ENCODE measurements at regions not wholly inside any gene's neighbourhood (a gene's known extent, or its start where the extent isn't known, plus 50 kb on each side); places are given as distances from the start of the nearest gene placed in this dataset.
"Not testable (repeated sequence)": the region's sequence is repeated elsewhere in the genome, so short reads cannot be mapped to it uniquely, and the experiment has no call there.

DNA sequence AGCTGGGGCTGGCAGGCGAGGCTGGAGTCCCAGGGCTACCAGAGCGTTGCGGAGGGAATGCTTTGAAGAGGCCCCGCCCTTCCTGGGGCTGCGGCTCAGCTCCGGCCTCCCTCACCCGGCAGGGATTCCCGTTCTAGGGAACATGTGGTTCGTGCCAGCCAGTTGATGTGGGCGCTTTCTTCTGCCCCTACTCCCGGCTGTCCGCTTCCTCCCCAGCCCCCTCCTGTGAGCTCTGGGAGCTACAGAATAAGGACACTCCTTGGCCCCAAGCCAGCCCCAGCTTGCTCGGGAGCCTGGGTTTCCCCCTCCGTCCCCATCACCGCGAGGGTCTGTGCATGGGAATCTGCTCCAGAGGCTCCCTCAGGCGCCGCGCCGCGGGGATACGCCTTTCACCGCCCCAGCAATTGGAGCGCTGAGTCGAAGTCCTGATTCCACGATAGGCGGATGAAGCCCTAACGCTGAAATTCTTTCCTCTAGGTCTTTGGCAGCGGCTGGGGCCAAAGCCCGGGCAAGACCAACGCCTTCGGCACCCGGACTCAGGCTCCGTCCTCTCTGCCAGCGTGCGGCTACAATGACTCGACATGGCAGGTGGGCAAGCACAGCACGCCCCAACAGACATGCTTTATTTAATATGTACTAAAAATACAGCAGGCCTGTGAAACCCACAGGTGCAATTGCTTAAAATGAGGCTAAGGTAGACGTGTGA lies 69.5 kb downstream of the KLF15 start:
- no peak for DNase-seq (ENCODE audit: extremely low read depth, low read depth)
- TF ChIP-seq CTCF (IDR thresholded peaks at IDR 0.05; ENCODE audit: low read depth, low read length, missing control alignments) = no peak
- H3K4me3 ChIP-seq (replicated peaks; ENCODE audit: low read depth, low read length) = peak overlapping the region; percentile 34

GRCh38 chr3:126287171-126287535 lies 70.1 kb downstream of the KLF15 start:
- H3K4me3 ChIP-seq (replicated peaks; ENCODE audit: low read depth, low read length) = peak overlapping the region; percentile 34
- no peak for TF ChIP-seq CTCF (IDR thresholded peaks at IDR 0.05; ENCODE audit: low read depth, low read length, missing control alignments)
- no peak for DNase-seq (ENCODE audit: extremely low read depth, low read depth)

DNA sequence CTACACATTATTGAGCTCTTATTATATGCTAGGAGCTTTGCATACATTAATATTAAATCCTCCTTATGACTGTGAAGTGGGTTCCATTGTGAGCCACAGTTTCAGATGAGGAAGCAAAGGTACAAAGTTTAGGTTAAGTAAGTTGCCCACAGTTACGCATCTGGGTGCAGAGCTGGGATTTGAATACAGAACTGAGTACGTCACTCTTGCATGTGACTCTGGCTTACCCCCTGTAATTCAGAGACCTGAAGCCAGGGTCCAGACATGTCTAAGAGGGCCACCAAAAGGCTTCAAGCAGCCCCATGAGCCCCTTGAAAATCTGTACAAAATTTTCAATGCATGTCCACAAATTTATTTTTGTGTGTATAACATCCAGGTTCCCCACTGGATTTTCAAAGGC lies 71.8 kb downstream of the KLF15 start:
- TF ChIP-seq CTCF (IDR thresholded peaks at IDR 0.05; ENCODE audit: low read depth, low read length, missing control alignments) = no peak

GRCh38 chr3:126284258-126284904 lies 72.8 kb downstream of the KLF15 start:
- no peak overlapping the region for H3K4me3 ChIP-seq (replicated peaks; ENCODE audit: low read depth, low read length)
- TF ChIP-seq CTCF (IDR thresholded peaks at IDR 0.05; ENCODE audit: low read depth, low read length, missing control alignments) = no peak
- no peak for DNase-seq (ENCODE audit: extremely low read depth, low read depth)

More for the DNA sequence above, 71.8 kb downstream of the KLF15 start:
- H3K4me3 ChIP-seq (replicated peaks; ENCODE audit: low read depth, low read length) = no peak overlapping the region
- no peak for DNase-seq (ENCODE audit: extremely low read depth, low read depth)

DNA sequence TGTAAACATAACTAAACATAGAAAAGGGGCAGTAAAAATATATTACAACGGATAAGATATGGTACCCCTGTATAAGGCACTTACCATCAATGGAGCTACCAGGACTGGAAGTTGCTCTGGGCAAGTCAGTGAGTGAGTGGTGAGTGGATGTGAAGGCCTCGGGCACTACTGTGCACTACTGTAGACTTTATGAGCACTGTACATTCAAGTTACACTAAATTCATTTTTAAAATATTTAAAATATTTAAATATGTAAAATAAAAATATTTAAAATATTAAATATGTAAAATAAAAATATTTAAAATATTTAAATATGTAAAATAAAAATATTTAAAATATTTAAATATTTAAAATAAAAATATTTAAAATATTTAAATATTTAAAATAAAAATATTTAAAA lies 73.6 kb downstream of the KLF15 start:
- not testable (repeated sequence) for H3K4me3 ChIP-seq (replicated peaks; ENCODE audit: low read depth, low read length); DNase-seq (ENCODE audit: extremely low read depth, low read depth)

DNA sequence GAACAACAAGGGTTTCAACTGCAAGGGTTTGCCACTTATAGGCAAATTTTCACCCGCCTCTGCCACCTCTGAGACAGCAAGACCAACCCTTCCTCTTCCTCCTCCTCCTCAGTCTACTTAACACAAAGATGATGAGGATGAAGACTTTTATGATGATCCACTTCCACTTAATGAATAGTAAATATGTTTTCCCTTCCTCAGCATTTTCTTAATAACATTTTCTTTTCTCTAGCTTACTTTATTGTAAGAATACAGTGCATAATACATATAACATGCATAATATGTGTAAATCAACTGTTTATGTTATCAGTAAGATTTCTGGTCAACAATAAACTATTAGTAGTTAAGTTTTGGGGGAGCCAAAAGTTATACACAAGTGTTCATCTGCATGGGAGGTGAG lies 77.4 kb downstream of the KLF15 start:
- no peak for TF ChIP-seq CTCF (IDR thresholded peaks at IDR 0.05; ENCODE audit: low read depth, low read length, missing control alignments)
- no peak for DNase-seq (ENCODE audit: extremely low read depth, low read depth)
- H3K4me3 ChIP-seq (replicated peaks; ENCODE audit: low read depth, low read length) = no peak overlapping the region

DNA sequence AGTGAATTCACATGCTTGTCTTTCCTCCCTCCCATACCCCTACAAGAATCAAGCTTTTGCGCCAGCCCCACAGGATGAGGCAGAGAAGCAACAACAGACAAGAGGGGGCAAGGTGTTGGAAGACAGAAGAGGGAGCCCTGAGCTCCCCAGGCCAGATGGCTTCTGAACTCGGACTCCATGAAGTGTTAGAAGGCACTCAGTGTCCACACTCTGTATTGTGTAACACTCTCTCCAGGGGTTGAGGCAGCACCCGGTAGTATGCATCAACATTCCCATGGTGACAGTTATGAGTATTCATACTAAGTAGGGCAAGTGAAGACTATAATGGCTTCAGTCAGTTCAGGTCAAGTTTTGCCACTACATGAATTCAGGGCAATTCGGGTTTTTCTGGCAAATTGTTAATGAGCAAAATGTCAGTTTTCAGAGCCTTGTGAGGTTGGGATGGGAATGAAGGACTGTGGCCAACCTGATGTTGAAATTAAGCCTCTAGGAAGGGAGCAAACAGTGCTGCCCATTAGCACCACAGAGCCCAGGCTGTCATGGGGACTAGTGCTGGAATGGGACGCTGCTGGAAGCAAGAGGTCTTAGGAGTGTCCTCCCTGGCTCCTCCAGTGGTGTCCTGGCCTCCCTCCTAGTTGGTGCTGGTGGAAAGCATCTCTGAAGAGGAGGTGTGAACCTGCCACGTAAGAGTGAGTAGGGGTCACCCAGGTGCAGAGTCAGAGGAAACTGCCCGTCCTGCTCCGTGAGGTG lies 79.4 kb downstream of the KLF15 start:
- DNase-seq (ENCODE audit: extremely low read depth, low read depth) = no peak
- no peak for TF ChIP-seq CTCF (IDR thresholded peaks at IDR 0.05; ENCODE audit: low read depth, low read length, missing control alignments)

More for the DNA sequence above, 79.4 kb downstream of the KLF15 start:
- H3K4me3 ChIP-seq (replicated peaks; ENCODE audit: low read depth, low read length) = no peak overlapping the region

All from HFF-Myc (cell line).